Fibroblast of lung (primary cell): ENCODE measurements at regions not wholly inside any gene's neighbourhood (a gene's known extent, or its start where the extent isn't known, plus 50 kb on each side); places are given as distances from the start of the nearest gene placed in this dataset.

Experiments
- DNase-seq, 2 donors: peaks; one replicate each; pipeline versions ENCODE4 v3.0.0 to v3.0.0-alpha.2; 2010; ENCODE audit warnings: low read depth in 2 of 2
- H2AFZ ChIP-seq: 2 replicates; pipeline ENCODE4 v1.5.1; 2012; ENCODE audit warnings: low read length, control low read depth, inconsistent platforms
- H3K27ac ChIP-seq: 2 replicates; pipeline ENCODE4 v1.5.1; 2011; ENCODE audit warnings: low read length, control low read depth; ENCODE audit not compliant: insufficient read depth
- H3K27me3 ChIP-seq: 2 replicates; pipeline ENCODE4 v1.5.1; 2011; ENCODE audit warnings: mild to moderate bottlenecking, low read length; ENCODE audit not compliant: control insufficient read depth, insufficient read depth
- H3K36me3 ChIP-seq: 2 replicates; pipeline ENCODE4 v1.5.1; 2011; ENCODE audit warnings: low read length; ENCODE audit not compliant: control insufficient read depth, insufficient read depth
- H3K4me1 ChIP-seq: 2 replicates; pipeline ENCODE4 v1.5.1; 2011; ENCODE audit warnings: low read length; ENCODE audit not compliant: control insufficient read depth, insufficient read depth; ENCODE audit errors: extremely low read depth
- H3K4me2 ChIP-seq: 2 replicates; pipeline ENCODE4 v1.5.1; 2011; ENCODE audit warnings: low read length, control low read depth; ENCODE audit not compliant: insufficient read depth; ENCODE audit errors: extremely low read depth
- H3K4me3 ChIP-seq, 4 experiments: fragments of 200-600 bp in 1 of 4; sonication (generic) in 1 of 4; replicated peaks in 1 of 4; 2 replicates each; pipeline ENCODE4 v1.5.1; 2011 to 2016; ENCODE audit warnings: low read length in 4 of 4, low read depth in 3 of 4, mild to moderate bottlenecking in 3 of 4, control low read depth in 2 of 4, inconsistent platforms in 1 of 4, mixed read lengths in 1 of 4; ENCODE audit not compliant: insufficient read depth in 1 of 4; ENCODE audit errors: control extremely low read depth in 1 of 4
- H3K79me2 ChIP-seq: 2 replicates; pipeline ENCODE4 v1.5.1; 2012; ENCODE audit warnings: mild to moderate bottlenecking, low read length, inconsistent platforms; ENCODE audit not compliant: control insufficient read depth, insufficient read depth
- H3K9ac ChIP-seq: 2 replicates; pipeline ENCODE4 v1.5.1; 2011; ENCODE audit warnings: mild to moderate bottlenecking, low read length, control low read depth; ENCODE audit not compliant: insufficient read depth
- H3K9me3 ChIP-seq: 2 replicates; pipeline ENCODE4 v1.5.1; 2012; ENCODE audit warnings: low read depth, low read length; ENCODE audit not compliant: control insufficient read depth, insufficient read depth
- H4K20me1 ChIP-seq: 2 replicates; pipeline ENCODE4 v1.5.1; 2011; ENCODE audit warnings: low read length; ENCODE audit not compliant: control insufficient read depth, insufficient read depth; ENCODE audit errors: extremely low read depth
- CTCF ChIP-seq, 2 donors: IDR thresholded peaks in 1 of 2; conservative IDR thresholded peaks in 1 of 2; 1 replicate in 1 of 2; 2 replicates in 1 of 2; pipeline ENCODE4 v1.5.1; 2011 to 2012; ENCODE audit warnings: low read length in 2 of 2, control low read depth in 1 of 2, inconsistent platforms in 1 of 2, low read depth in 1 of 2, mild to moderate bottlenecking in 1 of 2
- EZH2 ChIP-seq: IDR thresholded peaks from 2 replicates; pipeline ENCODE4 v1.5.1; 2012; ENCODE audit warnings: low read length, control low read depth, mild to moderate bottlenecking; ENCODE audit errors: missing control alignments

- H3K79me2 ChIP-seq = no peaks in the 10 kb centered on the region
- H3K36me3 ChIP-seq = no peaks in the 10 kb centered on the region
- H3K4me3 ChIP-seq = no peak overlapping the region
- no peak overlapping the region for H3K27ac ChIP-seq
- TF ChIP-seq EZH2 = no peak
- TF ChIP-seq CTCF (conservative IDR thresholded peaks at IDR 0.05 in 1 of 2, IDR thresholded peaks at IDR 0.05 in 1 of 2; ENCODE audit: low read depth in 1 of 2, low read length in 2 of 2) = no peak
- H4K20me1 ChIP-seq = no peaks in the 10 kb centered on the region
- H3K4me1 ChIP-seq = no peaks in the 10 kb centered on the region
- H3K9ac ChIP-seq = no peak overlapping the region
- H3K27me3 ChIP-seq = no peaks in the 10 kb centered on the region
- no peaks in the 10 kb centered on the region for H3K9me3 ChIP-seq
- DNase-seq = no peak
- no peak overlapping the region for H3K4me2 ChIP-seq
- no peak overlapping the region for H2AFZ ChIP-seq
These were observed 882.9 kb upstream of the ADGRL2 start for GRCh38 chr1:80917826-80918225.

- DNase-seq = no peak
- H3K9ac ChIP-seq = no peak overlapping the region
- no peak overlapping the region for H2AFZ ChIP-seq
- H3K9me3 ChIP-seq = no peaks in the 10 kb centered on the region
- H3K36me3 ChIP-seq = no peaks in the 10 kb centered on the region
- no peaks in the 10 kb centered on the region for H3K4me1 ChIP-seq
- TF ChIP-seq CTCF (conservative IDR thresholded peaks at IDR 0.05 in 1 of 2, IDR thresholded peaks at IDR 0.05 in 1 of 2; ENCODE audit: low read depth in 1 of 2, low read length in 2 of 2) = no peak
- no peak for TF ChIP-seq EZH2
- no peaks in the 10 kb centered on the region for H4K20me1 ChIP-seq
- H3K4me3 ChIP-seq = no peak overlapping the region
- H3K4me2 ChIP-seq = no peak overlapping the region
- no peaks in the 10 kb centered on the region for H3K27me3 ChIP-seq
- no peaks in the 10 kb centered on the region for H3K79me2 ChIP-seq
- H3K27ac ChIP-seq = no peak overlapping the region
These were observed 883.5 kb upstream of the ADGRL2 start for GRCh38 chr1:80917225-80917624.

GRCh38 chr1:80915491-80915890 is 885.2 kb upstream of the ADGRL2 start:
- H3K36me3 ChIP-seq = no peaks in the 10 kb centered on the region
- TF ChIP-seq EZH2 = no peak
- TF ChIP-seq CTCF (conservative IDR thresholded peaks at IDR 0.05 in 1 of 2, IDR thresholded peaks at IDR 0.05 in 1 of 2; ENCODE audit: low read depth in 1 of 2, low read length in 2 of 2) = no peak
- H3K27me3 ChIP-seq = no peaks in the 10 kb centered on the region
- H3K9me3 ChIP-seq = no peaks in the 10 kb centered on the region
- H2AFZ ChIP-seq = no peak overlapping the region
- no peak overlapping the region for H3K9ac ChIP-seq
- no peak for DNase-seq
- H3K4me3 ChIP-seq = no peak overlapping the region
- no peaks in the 10 kb centered on the region for H4K20me1 ChIP-seq
- H3K4me1 ChIP-seq = no peaks in the 10 kb centered on the region
- H3K79me2 ChIP-seq = no peaks in the 10 kb centered on the region
- no peak overlapping the region for H3K4me2 ChIP-seq
- no peak overlapping the region for H3K27ac ChIP-seq
